ENCODE measurements at regions not wholly inside any gene's neighbourhood (a gene's known extent, or its start where the extent isn't known, plus 50 kb on each side); places are given as distances from the start of the nearest gene placed in this dataset.

GRCh38 chr1:55997536-55997935 is 581.8 kb downstream of the PLPP3 start:
- Histone ChIP-seq H3K9ac (ENCODE audit: low read length in 3 of 3) (no peak overlapping the region), H3K4me1 (ENCODE audit: control insufficient read depth in 2 of 3, insufficient read depth in 2 of 3, low read depth in 1 of 3, low read length in 3 of 3) (no peaks in the 10 kb centered on the region), H3K9me3 (ENCODE audit: control insufficient read depth in 2 of 3, insufficient read depth in 1 of 3, low read length in 3 of 3) (no peaks in the 10 kb centered on the region), H3K4me3 (ENCODE audit: low read length in 3 of 3) (no peak overlapping the region), H3K36me3 (ENCODE audit: control insufficient read depth in 2 of 3, insufficient read depth in 3 of 3, low read length in 3 of 3) (no peaks in the 10 kb centered on the region), H3K27ac (ENCODE audit: low read depth in 2 of 2, low read length in 2 of 2) (no peak overlapping the region), H3K27me3 (ENCODE audit: control insufficient read depth, insufficient read depth, low read length) (no peaks in the 10 kb centered on the region)
- intact Hi-C loops (cut with DNase I): no loop called here
- DNase-seq (peak in 1 of 5 donors; percentile 12), FAIRE-seq (no peak)
- TF ChIP-seq CTCF (IDR thresholded peaks at IDR 0.05; ENCODE audit: borderline replicate concordance, extremely low read depth, insufficient read depth): no peak

- intact Hi-C loops (cut with DNase I): no loop called here
- Histone ChIP-seq H3K4me1 (ENCODE audit: control insufficient read depth in 2 of 3, insufficient read depth in 2 of 3, low read depth in 1 of 3, low read length in 3 of 3) (no peaks in the 10 kb centered on the region), H3K36me3 (ENCODE audit: control insufficient read depth in 2 of 3, insufficient read depth in 3 of 3, low read length in 3 of 3) (no peaks in the 10 kb centered on the region), H3K9ac (ENCODE audit: low read length in 3 of 3) (no peak overlapping the region), H3K4me3 (ENCODE audit: low read length in 3 of 3) (no peak overlapping the region), H3K27ac (ENCODE audit: low read depth in 2 of 2, low read length in 2 of 2) (no peak overlapping the region), H3K27me3 (ENCODE audit: control insufficient read depth, insufficient read depth, low read length) (no peaks in the 10 kb centered on the region), H3K9me3 (ENCODE audit: control insufficient read depth in 2 of 3, insufficient read depth in 1 of 3, low read length in 3 of 3) (no peaks in the 10 kb centered on the region)
- no peak for TF ChIP-seq CTCF (IDR thresholded peaks at IDR 0.05; ENCODE audit: borderline replicate concordance, extremely low read depth, insufficient read depth)
- FAIRE-seq (no peak), DNase-seq (no peak)
These were observed 585.6 kb downstream of the PLPP3 start for GRCh38 chr1:55993646-55994318.

GRCh38 chr1:55990007-55990406 is 589.4 kb downstream of the PLPP3 start:
- no peaks in the 10 kb centered on the region for H3K36me3 ChIP-seq (ENCODE audit: control insufficient read depth in 2 of 3, insufficient read depth in 3 of 3, low read length in 3 of 3)
- no peak for DNase-seq
- no peak overlapping the region for H3K27ac ChIP-seq (ENCODE audit: low read depth in 2 of 2, low read length in 2 of 2)
- intact Hi-C loops (cut with DNase I): no loop called here
- H3K9me3 ChIP-seq (ENCODE audit: control insufficient read depth in 2 of 3, insufficient read depth in 1 of 3, low read length in 3 of 3): no peaks in the 10 kb centered on the region
- no peaks in the 10 kb centered on the region for H3K4me1 ChIP-seq (ENCODE audit: control insufficient read depth in 2 of 3, insufficient read depth in 2 of 3, low read depth in 1 of 3, low read length in 3 of 3)
- H3K9ac ChIP-seq (ENCODE audit: low read length in 3 of 3): no peak overlapping the region
- TF ChIP-seq CTCF (IDR thresholded peaks at IDR 0.05; ENCODE audit: borderline replicate concordance, extremely low read depth, insufficient read depth): no peak
- H3K4me3 ChIP-seq (ENCODE audit: low read length in 3 of 3): no peak overlapping the region
- no peaks in the 10 kb centered on the region for H3K27me3 ChIP-seq (ENCODE audit: control insufficient read depth, insufficient read depth, low read length)
- FAIRE-seq: no peak

- Histone ChIP-seq H3K4me3 (ENCODE audit: low read length in 3 of 3) (no peak overlapping the region), H3K4me1 (ENCODE audit: control insufficient read depth in 2 of 3, insufficient read depth in 2 of 3, low read depth in 1 of 3, low read length in 3 of 3) (no peaks in the 10 kb centered on the region), H3K9me3 (ENCODE audit: control insufficient read depth in 2 of 3, insufficient read depth in 1 of 3, low read length in 3 of 3) (no peaks in the 10 kb centered on the region), H3K27ac (ENCODE audit: low read depth in 2 of 2, low read length in 2 of 2) (no peak overlapping the region), H3K9ac (ENCODE audit: low read length in 3 of 3) (no peak overlapping the region), H3K36me3 (ENCODE audit: control insufficient read depth in 2 of 3, insufficient read depth in 3 of 3, low read length in 3 of 3) (no peaks in the 10 kb centered on the region), H3K27me3 (ENCODE audit: control insufficient read depth, insufficient read depth, low read length) (no peaks in the 10 kb centered on the region)
- no peak for FAIRE-seq
- no peak for TF ChIP-seq CTCF (IDR thresholded peaks at IDR 0.05; ENCODE audit: borderline replicate concordance, extremely low read depth, insufficient read depth)
- intact Hi-C loops (cut with DNase I): no loop called here
- no peak for DNase-seq
These were observed 590.4 kb downstream of the PLPP3 start for GRCh38 chr1:55988963-55989452.

Data from kidney (tissue), 13 donors.